ENCODE measurements at regions not wholly inside any gene's neighbourhood (a gene's known extent, or its start where the extent isn't known, plus 50 kb on each side); places are given as distances from the start of the nearest gene placed in this dataset.

DNA sequence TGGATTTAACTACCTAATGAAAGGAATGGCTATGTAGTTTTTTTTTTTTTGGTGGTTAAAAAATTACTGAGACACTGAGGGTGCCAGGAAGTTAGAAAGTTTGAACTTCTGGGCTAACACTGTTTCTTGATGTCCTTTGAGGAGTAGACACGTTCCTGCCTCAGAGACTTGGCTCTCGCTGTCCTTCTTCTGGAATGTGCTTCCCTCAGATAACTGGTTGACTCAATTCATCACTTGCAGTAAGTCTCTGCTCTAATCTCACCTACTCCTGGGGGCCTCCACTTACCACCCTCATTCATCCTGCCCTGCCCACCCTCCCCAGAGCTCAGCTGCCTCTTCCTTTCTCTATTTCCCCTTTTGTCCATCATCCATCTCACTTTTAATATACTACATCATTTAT, 167.0 kb downstream of the YTHDC2 start:
- Histone ChIP-seq H3K4me3 (ENCODE audit: low read length) (no peak overlapping the region), H3K4me2 (ENCODE audit: low read length) (no peak overlapping the region), H3F3A (ENCODE audit: control insufficient read depth, insufficient read depth) (no peaks in the 10 kb centered on the region), H3K9me2 (replicated peaks; ENCODE audit: control insufficient read depth, low read length) (no peaks in the 10 kb centered on the region), H3K4me1 (ENCODE audit: control insufficient read depth, low read length) (no peaks in the 10 kb centered on the region), H3K36me3 (ENCODE audit: control insufficient read depth, low read length) (no peaks in the 10 kb centered on the region), H3K79me2 (ENCODE audit: control insufficient read depth, low read length) (no peaks in the 10 kb centered on the region), H3K9me3 (ENCODE audit: control insufficient read depth, insufficient read depth, low read length) (no peaks in the 10 kb centered on the region), H3K27ac (ENCODE audit: low read depth, low read length) (no peak overlapping the region), H3K27me3 (ENCODE audit: control insufficient read depth, low read length) (no peaks in the 10 kb centered on the region), H4K20me1 (ENCODE audit: control insufficient read depth, insufficient read depth, low read depth, low read length) (no peaks in the 10 kb centered on the region)
- no peak for TF ChIP-seq EZH2phosphoT487 (IDR thresholded peaks at IDR 0.05; ENCODE audit: borderline replicate concordance, low read length)
- TF ChIP-seq, protein P1, sequence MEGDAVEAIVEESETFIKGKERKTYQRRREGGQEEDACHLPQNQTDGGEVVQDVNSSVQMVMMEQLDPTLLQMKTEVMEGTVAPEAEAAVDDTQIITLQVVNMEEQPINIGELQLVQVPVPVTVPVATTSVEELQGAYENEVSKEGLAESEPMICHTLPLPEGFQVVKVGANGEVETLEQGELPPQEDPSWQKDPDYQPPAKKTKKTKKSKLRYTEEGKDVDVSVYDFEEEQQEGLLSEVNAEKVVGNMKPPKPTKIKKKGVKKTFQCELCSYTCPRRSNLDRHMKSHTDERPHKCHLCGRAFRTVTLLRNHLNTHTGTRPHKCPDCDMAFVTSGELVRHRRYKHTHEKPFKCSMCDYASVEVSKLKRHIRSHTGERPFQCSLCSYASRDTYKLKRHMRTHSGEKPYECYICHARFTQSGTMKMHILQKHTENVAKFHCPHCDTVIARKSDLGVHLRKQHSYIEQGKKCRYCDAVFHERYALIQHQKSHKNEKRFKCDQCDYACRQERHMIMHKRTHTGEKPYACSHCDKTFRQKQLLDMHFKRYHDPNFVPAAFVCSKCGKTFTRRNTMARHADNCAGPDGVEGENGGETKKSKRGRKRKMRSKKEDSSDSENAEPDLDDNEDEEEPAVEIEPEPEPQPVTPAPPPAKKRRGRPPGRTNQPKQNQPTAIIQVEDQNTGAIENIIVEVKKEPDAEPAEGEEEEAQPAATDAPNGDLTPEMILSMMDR (IDR thresholded peaks at IDR 0.05; ENCODE audit: low read depth, low read length, poor library complexity, severe bottlenecking) = no peak

DNA sequence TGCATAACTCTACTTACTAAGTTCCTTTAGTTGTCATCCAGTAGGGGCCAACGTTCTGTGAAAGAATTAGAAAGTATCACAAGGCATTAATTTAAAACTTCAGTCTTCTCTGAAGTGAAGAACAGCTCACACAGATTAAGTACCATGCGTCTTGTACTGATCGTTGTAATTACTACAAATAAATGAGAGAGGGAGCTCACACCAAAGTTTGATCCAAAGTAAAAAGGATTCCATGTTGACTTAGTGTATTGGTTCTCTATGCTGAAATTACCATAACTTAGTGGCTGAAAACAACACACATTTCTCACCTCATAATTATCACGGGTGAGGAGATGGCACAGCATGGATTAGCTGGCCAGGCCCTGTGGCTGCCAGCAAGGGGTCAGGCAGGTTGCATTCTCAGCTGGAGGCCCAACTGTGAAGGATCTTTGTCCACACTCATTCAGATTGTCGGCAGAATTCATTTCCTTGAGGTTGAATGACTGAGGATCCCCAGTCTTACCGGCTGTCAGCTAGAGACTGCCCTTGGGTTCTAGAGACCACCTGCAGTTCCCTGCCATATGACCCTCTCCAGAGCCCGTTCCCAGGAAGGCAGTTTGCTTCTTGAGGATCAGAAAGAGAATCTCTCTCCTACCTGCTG, 169.1 kb downstream of the YTHDC2 start:
- TF ChIP-seq, protein P1 (IDR thresholded peaks at IDR 0.05; ENCODE audit: low read depth, low read length, poor library complexity, severe bottlenecking) = no peak
- no peak for TF ChIP-seq EZH2phosphoT487 (IDR thresholded peaks at IDR 0.05; ENCODE audit: borderline replicate concordance, low read length)

DNA sequence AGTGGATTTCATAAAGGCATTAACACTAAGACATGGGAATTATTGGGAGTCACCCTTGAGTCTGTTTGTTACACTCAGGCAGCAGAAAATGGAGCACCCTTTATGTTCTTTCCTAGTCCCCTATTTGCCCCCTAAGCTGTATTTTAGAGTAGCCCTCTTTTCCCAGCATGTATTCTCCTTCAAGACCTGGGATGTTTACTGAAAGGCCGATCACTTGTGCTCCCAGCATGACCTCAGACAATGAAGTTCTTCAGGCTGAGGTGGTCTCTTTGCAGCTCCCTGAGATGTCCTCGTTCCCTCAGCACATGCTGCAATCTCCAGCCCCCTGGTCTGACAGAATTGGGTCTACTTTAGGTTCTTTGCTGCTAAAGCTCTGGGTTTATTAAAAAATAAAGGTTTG, 169.7 kb downstream of the YTHDC2 start:
- Histone ChIP-seq H3K4me3 (ENCODE audit: low read length) (no peak overlapping the region), H3K4me1 (ENCODE audit: control insufficient read depth, low read length) (no peaks in the 10 kb centered on the region), H4K20me1 (ENCODE audit: control insufficient read depth, insufficient read depth, low read depth, low read length) (no peaks in the 10 kb centered on the region), H3K27ac (ENCODE audit: low read depth, low read length) (no peak overlapping the region), H3F3A (ENCODE audit: control insufficient read depth, insufficient read depth) (no peaks in the 10 kb centered on the region), H3K36me3 (ENCODE audit: control insufficient read depth, low read length) (no peaks in the 10 kb centered on the region), H3K9me3 (ENCODE audit: control insufficient read depth, insufficient read depth, low read length) (no peaks in the 10 kb centered on the region), H3K27me3 (ENCODE audit: control insufficient read depth, low read length) (no peaks in the 10 kb centered on the region), H3K9me2 (replicated peaks; ENCODE audit: control insufficient read depth, low read length) (no peaks in the 10 kb centered on the region), H3K4me2 (ENCODE audit: low read length) (no peak overlapping the region), H3K79me2 (ENCODE audit: control insufficient read depth, low read length) (no peaks in the 10 kb centered on the region)
- TF ChIP-seq, protein P1 (IDR thresholded peaks at IDR 0.05; ENCODE audit: low read depth, low read length, poor library complexity, severe bottlenecking) = no peak
- no peak for TF ChIP-seq EZH2phosphoT487 (IDR thresholded peaks at IDR 0.05; ENCODE audit: borderline replicate concordance, low read length)

More for the DNA sequence above, 169.1 kb downstream of the YTHDC2 start:
- Histone ChIP-seq H3K27me3 (ENCODE audit: control insufficient read depth, low read length) (no peaks in the 10 kb centered on the region), H3K9me3 (ENCODE audit: control insufficient read depth, insufficient read depth, low read length) (no peaks in the 10 kb centered on the region), H3K79me2 (ENCODE audit: control insufficient read depth, low read length) (no peaks in the 10 kb centered on the region), H3K4me2 (ENCODE audit: low read length) (no peak overlapping the region), H4K20me1 (ENCODE audit: control insufficient read depth, insufficient read depth, low read depth, low read length) (no peaks in the 10 kb centered on the region), H3K27ac (ENCODE audit: low read depth, low read length) (no peak overlapping the region), H3K36me3 (ENCODE audit: control insufficient read depth, low read length) (no peaks in the 10 kb centered on the region), H3K4me1 (ENCODE audit: control insufficient read depth, low read length) (no peaks in the 10 kb centered on the region), H3F3A (ENCODE audit: control insufficient read depth, insufficient read depth) (no peaks in the 10 kb centered on the region), H3K4me3 (ENCODE audit: low read length) (no peak overlapping the region), H3K9me2 (replicated peaks; ENCODE audit: control insufficient read depth, low read length) (no peaks in the 10 kb centered on the region)
